CD14-positive monocyte (primary cell): ENCODE measurements at regions not wholly inside any gene's neighbourhood (a gene's known extent, or its start where the extent isn't known, plus 50 kb on each side); places are given as distances from the start of the nearest gene placed in this dataset.

Source experiments
- DNase-seq, 3 donors: peaks; one replicate each; pipeline ENCODE4 v3.0.0-alpha.2; 2011 to 2022
- H2AFZ ChIP-seq: 2 replicates; pipeline ENCODE4 v1.6.0; 2012; ENCODE audit warnings: mild to moderate bottlenecking, low read depth, low read length, inconsistent platforms; ENCODE audit not compliant: insufficient read depth, poor library complexity, severe bottlenecking
- H3K27ac ChIP-seq, 2 donors: 1 replicate in 1 of 2; 2 replicates in 1 of 2; pipeline ENCODE4 v1.5.1; 2012 to 2013; ENCODE audit warnings: low read length in 2 of 2, control low read depth in 1 of 2, inconsistent platforms in 1 of 2, low read depth in 1 of 2, mild to moderate bottlenecking in 1 of 2
- H3K27me3 ChIP-seq, 2 donors: one replicate each; pipeline versions ENCODE4 v1.6.0 to v1.6.1; 2011 to 2013; ENCODE audit warnings: low read length in 2 of 2; ENCODE audit not compliant: control insufficient read depth in 2 of 2, insufficient read depth in 2 of 2
- H3K36me3 ChIP-seq, 2 donors: replicated peaks in 1 of 2; 1 replicate in 1 of 2; 2 replicates in 1 of 2; pipeline versions ENCODE4 v1.5.1 to v1.6.1; 2012 to 2013; ENCODE audit warnings: low read length in 2 of 2, control low read depth in 1 of 2, inconsistent platforms in 1 of 2, mild to moderate bottlenecking in 1 of 2; ENCODE audit not compliant: insufficient read depth in 2 of 2, control insufficient read depth in 1 of 2
- H3K4me1 ChIP-seq, 2 donors: 1 replicate in 1 of 2; 2 replicates in 1 of 2; pipeline versions ENCODE4 v1.5.1 to v1.6.1; 2012 to 2013; ENCODE audit warnings: low read length in 2 of 2, control low read depth in 1 of 2, inconsistent platforms in 1 of 2, mild to moderate bottlenecking in 1 of 2, moderate library complexity in 1 of 2; ENCODE audit not compliant: insufficient read depth in 2 of 2, control insufficient read depth in 1 of 2
- H3K4me2 ChIP-seq: replicated peaks from 2 replicates; pipeline ENCODE3; 2012; ENCODE audit warnings: low read length, moderate library complexity, mild to moderate bottlenecking; ENCODE audit not compliant: poor library complexity, severe bottlenecking; ENCODE audit errors: extremely low read depth
- H3K4me3 ChIP-seq, 3 experiments: fragments of 200-600 bp in 1 of 3; sonication (generic) in 1 of 3; replicated peaks in 1 of 3; 1 replicate in 2 of 3; 2 replicates in 1 of 3; pipeline ENCODE4 v1.5.1; 2011 to 2013; ENCODE audit warnings: low read length in 3 of 3, mild to moderate bottlenecking in 3 of 3, control low read depth in 2 of 3, low read depth in 2 of 3, inconsistent platforms in 1 of 3, moderate library complexity in 1 of 3
- H3K79me2 ChIP-seq: 2 replicates; pipeline ENCODE4 v1.6.0; 2012; ENCODE audit warnings: mild to moderate bottlenecking, control low read depth, inconsistent platforms, low read length, moderate library complexity; ENCODE audit not compliant: insufficient read depth
- H3K9ac ChIP-seq: 2 replicates; pipeline ENCODE4 v1.6.0; 2017; ENCODE audit warnings: low read length, mild to moderate bottlenecking; ENCODE audit not compliant: insufficient read depth, poor library complexity, severe bottlenecking
- H3K9me3 ChIP-seq, 2 donors: replicated peaks in 1 of 2; 1 replicate in 1 of 2; 2 replicates in 1 of 2; pipeline versions ENCODE4 v1.5.1 to v1.6.1; 2012 to 2013; ENCODE audit warnings: low read length in 2 of 2, control low read depth in 1 of 2; ENCODE audit not compliant: control insufficient read depth in 1 of 2, insufficient read depth in 1 of 2
- H4K20me1 ChIP-seq: 2 replicates; pipeline ENCODE4 v1.6.0; 2012; ENCODE audit warnings: mild to moderate bottlenecking, low read length, control low read depth, moderate library complexity; ENCODE audit not compliant: insufficient read depth
- H3K27ac Mint-ChIP-seq, 7 donors: one replicate each; pipeline ENCODE4 v1.8.0; 2020; ENCODE audit warnings: mild to moderate bottlenecking in 7 of 7, mixed read lengths in 7 of 7, moderate library complexity in 6 of 7, inconsistent platforms in 2 of 7
- H3K27me3 Mint-ChIP-seq, 3 donors: one replicate each; pipeline ENCODE4 v1.8.0; 2021 to 2022; ENCODE audit warnings: low read depth in 3 of 3, mild to moderate bottlenecking in 3 of 3, mixed read lengths in 3 of 3, moderate library complexity in 3 of 3, inconsistent platforms in 1 of 3
- H3K36me3 Mint-ChIP-seq, 2 donors: one replicate each; pipeline ENCODE4 v1.8.0; 2020; ENCODE audit warnings: mixed read lengths in 2 of 2, inconsistent platforms in 1 of 2, mild to moderate bottlenecking in 1 of 2
- H3K4me1 Mint-ChIP-seq: one replicate; pipeline ENCODE4 v1.8.0; 2020; ENCODE audit warnings: mild to moderate bottlenecking, mixed read lengths
- H3K4me3 Mint-ChIP-seq, 2 donors: one replicate each; pipeline ENCODE4 v1.8.0; 2020; ENCODE audit warnings: mild to moderate bottlenecking in 2 of 2, mixed read lengths in 2 of 2, moderate library complexity in 1 of 2
- H3K9me3 Mint-ChIP-seq, 7 donors: one replicate each; pipeline ENCODE4 v1.8.0; 2020 to 2022; ENCODE audit warnings: mixed read lengths in 7 of 7, mild to moderate bottlenecking in 6 of 7, moderate library complexity in 6 of 7, inconsistent platforms in 2 of 7
- WGBS: methylation state at CpG from one replicate; pipeline ENCODE4 v1.1.5; 2013; ENCODE audit warnings: missing lambda C conversion rate; ENCODE audit not compliant: insufficient coverage; 5-methylcytosine and 5-hydroxymethylcytosine counted together
- intact Hi-C, 2 donors: fragments of 100-400 bp; cut with micrococcal nuclease; formaldehyde crosslinking; loops; one replicate each; pipeline versions ENCODE4 v1.15.0 to v1.15.1; 2023
- TF ChIP-seq, protein P1 (sequence below): fragments of 200-600 bp; IDR thresholded peaks from one replicate; pipeline ENCODE4 v1.8.0; 2022; ENCODE audit warnings: antibody characterized with exemption, mild to moderate bottlenecking

DNA sequence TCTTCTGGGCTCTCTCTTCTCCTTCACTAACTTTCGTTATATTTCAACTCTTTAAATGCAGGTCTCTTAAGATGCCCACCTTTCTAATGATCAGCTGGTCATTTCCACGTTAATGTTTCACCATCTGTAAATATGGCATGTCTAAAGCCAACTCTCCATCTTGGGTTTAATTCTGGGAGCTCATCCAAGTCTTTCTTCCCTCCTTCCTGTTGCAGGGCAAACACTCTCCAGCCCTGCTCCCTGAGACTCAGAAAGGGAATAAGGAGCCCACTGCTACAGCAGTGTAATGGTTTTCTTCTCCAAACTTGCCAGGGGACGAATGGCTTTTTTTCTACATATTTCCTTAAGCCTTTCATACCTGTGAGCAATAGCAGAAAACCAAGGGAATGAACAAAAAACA is 73.3 kb upstream of the SOX1 start:
- Histone ChIP-seq H3K36me3 (no peaks in the 10 kb centered on the region), H3K4me2 (no peak overlapping the region), H3K27ac (no peak overlapping the region), H4K20me1 (no peaks in the 10 kb centered on the region), H2AFZ (no peak overlapping the region), H3K4me3 (no peak overlapping the region), H3K27me3 (no peaks in the 10 kb centered on the region), H3K9ac (no peak overlapping the region), H3K9me3 (peaks cover 17% of the 10 kb centered on the region in 2 donors), H3K79me2 (no peaks in the 10 kb centered on the region), H3K4me1 (no peaks in the 10 kb centered on the region)
- Mint-ChIP-seq H3K36me3 (no peaks in the 10 kb centered on the region), H3K27ac (no peak overlapping the region), H3K4me3 (no peak overlapping the region), H3K27me3 (peaks cover 0 to 3% (median 0%) of the 10 kb centered on the region in 3 donors), H3K4me1 (no peaks in the 10 kb centered on the region), H3K9me3 (peaks cover 8 to 35% (median 22%) of the 10 kb centered on the region in 7 donors)
- 77% methylated on average over 3 of the region's 3 CpGs for WGBS
- intact Hi-C loops, result no loop called here
- DNase-seq, result no peak
- TF ChIP-seq, protein P1, sequence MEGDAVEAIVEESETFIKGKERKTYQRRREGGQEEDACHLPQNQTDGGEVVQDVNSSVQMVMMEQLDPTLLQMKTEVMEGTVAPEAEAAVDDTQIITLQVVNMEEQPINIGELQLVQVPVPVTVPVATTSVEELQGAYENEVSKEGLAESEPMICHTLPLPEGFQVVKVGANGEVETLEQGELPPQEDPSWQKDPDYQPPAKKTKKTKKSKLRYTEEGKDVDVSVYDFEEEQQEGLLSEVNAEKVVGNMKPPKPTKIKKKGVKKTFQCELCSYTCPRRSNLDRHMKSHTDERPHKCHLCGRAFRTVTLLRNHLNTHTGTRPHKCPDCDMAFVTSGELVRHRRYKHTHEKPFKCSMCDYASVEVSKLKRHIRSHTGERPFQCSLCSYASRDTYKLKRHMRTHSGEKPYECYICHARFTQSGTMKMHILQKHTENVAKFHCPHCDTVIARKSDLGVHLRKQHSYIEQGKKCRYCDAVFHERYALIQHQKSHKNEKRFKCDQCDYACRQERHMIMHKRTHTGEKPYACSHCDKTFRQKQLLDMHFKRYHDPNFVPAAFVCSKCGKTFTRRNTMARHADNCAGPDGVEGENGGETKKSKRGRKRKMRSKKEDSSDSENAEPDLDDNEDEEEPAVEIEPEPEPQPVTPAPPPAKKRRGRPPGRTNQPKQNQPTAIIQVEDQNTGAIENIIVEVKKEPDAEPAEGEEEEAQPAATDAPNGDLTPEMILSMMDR, result no peak

DNA sequence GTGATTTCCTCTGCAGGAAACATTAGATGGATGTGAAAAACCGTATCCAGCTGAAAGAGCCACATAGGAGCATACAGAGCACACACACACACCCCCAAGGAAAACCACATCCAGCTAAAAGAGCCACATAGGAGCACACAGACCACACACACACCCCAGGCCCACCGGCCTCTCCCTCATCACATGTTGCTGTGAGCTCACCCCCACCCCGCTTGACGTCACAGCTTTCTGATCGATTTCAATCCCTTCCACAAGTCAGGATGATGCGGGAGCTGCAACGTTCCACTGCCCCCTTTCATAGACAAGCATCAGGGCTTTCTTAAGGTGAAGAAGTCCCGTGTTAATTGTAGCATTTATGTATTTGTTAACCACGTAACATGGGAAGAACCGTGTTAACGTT is 72.4 kb upstream of the SOX1 start:
- H3K4me3 Mint-ChIP-seq, result no peak overlapping the region
- Histone ChIP-seq H3K4me3 (no peak overlapping the region), H4K20me1 (no peaks in the 10 kb centered on the region), H3K4me1 (no peaks in the 10 kb centered on the region), H3K36me3 (no peaks in the 10 kb centered on the region), H3K27me3 (no peaks in the 10 kb centered on the region), H3K27ac (no peak overlapping the region), H3K4me2 (no peak overlapping the region), H3K9me3 (peaks cover 13 to 17% of the 10 kb centered on the region in 2 donors), H3K79me2 (no peaks in the 10 kb centered on the region), H3K9ac (no peak overlapping the region), H2AFZ (no peak overlapping the region)
- peaks cover 8 to 28% (median 18%) of the 10 kb centered on the region in 7 donors for H3K9me3 Mint-ChIP-seq
- H3K27me3 Mint-ChIP-seq, result peaks cover 0 to 3% (median 0%) of the 10 kb centered on the region in 3 donors
- H3K36me3 Mint-ChIP-seq, result no peaks in the 10 kb centered on the region
- no peaks in the 10 kb centered on the region for H3K4me1 Mint-ChIP-seq
- 94% methylated on average over 3 of the region's 11 CpGs for WGBS
- H3K27ac Mint-ChIP-seq, result no peak overlapping the region
- TF ChIP-seq, protein P1, result no peak
- DNase-seq, result no peak
- intact Hi-C loops, result no loop called here
